Caco-2 (cell line): ENCODE measurements at regions not wholly inside any gene's neighbourhood (a gene's known extent, or its start where the extent isn't known, plus 50 kb on each side); places are given as distances from the start of the nearest gene placed in this dataset.

Source experiments
- BruUV-seq: library from RNA; stranded (reverse); fragments of 400-500 nt; replicated peaks from 2 replicates; lab custom pipeline; 2021; lab: Mats Ljungman, UMichigan
- CTCF ChIA-PET: fragments of 300-600 bp; sonication (Branson Sonifier 250); formaldehyde crosslinking; loops from one replicate; lab custom pipeline; 2022; ENCODE audit warnings: antibody characterized with exemption; lab: Charles Lee
- POLR2A ChIA-PET: fragments of 300-600 bp; sonication (Branson Sonifier 250); formaldehyde crosslinking; loops from one replicate; lab custom pipeline; 2022; ENCODE audit warnings: antibody characterized with exemption; lab: Charles Lee
- DNase-seq, 2 experiments: peaks; one replicate each; pipeline versions ENCODE4 v3.0.0 to v3.0.0-alpha.2; 2020 to 2022
- H3K27me3 ChIP-seq: replicated peaks from 2 replicates; pipeline ENCODE4 v1.6.0; 2011; ENCODE audit warnings: low read length; ENCODE audit not compliant: control insufficient read depth, insufficient read depth
- H3K36me3 ChIP-seq: 2 replicates; pipeline ENCODE4 v1.5.1; 2011; ENCODE audit warnings: low read length; ENCODE audit not compliant: control insufficient read depth, insufficient read depth
- H3K4me1 ChIP-seq: fragments of 250-450 bp; sonication (Bioruptor Pico); 2 replicates; pipeline ENCODE4 v1.5.1; 2020; ENCODE audit warnings: mild to moderate bottlenecking
- H3K4me3 ChIP-seq: 2 replicates; pipeline ENCODE4 v1.5.1; 2011; ENCODE audit warnings: low read depth, mild to moderate bottlenecking, control low read depth, low read length
- H3K9me3 ChIP-seq: fragments of 250-450 bp; sonication (Bioruptor Pico); 2 replicates; pipeline ENCODE4 v1.5.1; 2020; ENCODE audit warnings: mild to moderate bottlenecking, moderate library complexity
- H3K27ac Mint-ChIP-seq: one replicate; pipeline ENCODE4 v1.8.0; 2022; ENCODE audit warnings: mixed read lengths; ENCODE audit not compliant: unreplicated experiment
- H3K27me3 Mint-ChIP-seq: one replicate; pipeline ENCODE4 v1.8.0; 2022; ENCODE audit warnings: mixed read lengths; ENCODE audit not compliant: insufficient read depth, unreplicated experiment
- H3K36me3 Mint-ChIP-seq: one replicate; pipeline ENCODE4 v1.8.0; 2022; ENCODE audit warnings: mild to moderate bottlenecking, mixed read lengths; ENCODE audit not compliant: insufficient read depth, unreplicated experiment
- H3K4me1 Mint-ChIP-seq: one replicate; pipeline ENCODE4 v1.8.0; 2022; ENCODE audit warnings: low read depth, mixed read lengths; ENCODE audit not compliant: unreplicated experiment
- H3K4me3 Mint-ChIP-seq: one replicate; pipeline ENCODE4 v1.8.0; 2022; ENCODE audit warnings: mild to moderate bottlenecking, moderate library complexity, mixed read lengths; ENCODE audit not compliant: unreplicated experiment
- H3K9me3 Mint-ChIP-seq: one replicate; pipeline ENCODE4 v1.8.0; 2022; ENCODE audit warnings: mixed read lengths; ENCODE audit not compliant: unreplicated experiment
- CTCF ChIP-seq, 2 experiments: fragments of 200-600 bp in 1 of 2; IDR thresholded peaks; 1 replicate in 1 of 2; 2 replicates in 1 of 2; pipeline versions ENCODE4 v1.5.1 to v1.8.0; 2011 to 2022; ENCODE audit warnings: antibody characterized with exemption in 1 of 2, control low read depth in 1 of 2, inconsistent platforms in 1 of 2, low read depth in 1 of 2, low read length in 1 of 2, mild to moderate bottlenecking in 1 of 2, moderate library complexity in 1 of 2; ENCODE audit not compliant: insufficient read depth in 1 of 2, severe bottlenecking in 1 of 2, unreplicated experiment in 1 of 2
- intact Hi-C: fragments of 100-400 bp; cut with micrococcal nuclease; formaldehyde crosslinking; loops from one replicate; pipeline ENCODE4 v1.10.0; 2022; ENCODE audit not compliant: unreplicated experiment

DNA sequence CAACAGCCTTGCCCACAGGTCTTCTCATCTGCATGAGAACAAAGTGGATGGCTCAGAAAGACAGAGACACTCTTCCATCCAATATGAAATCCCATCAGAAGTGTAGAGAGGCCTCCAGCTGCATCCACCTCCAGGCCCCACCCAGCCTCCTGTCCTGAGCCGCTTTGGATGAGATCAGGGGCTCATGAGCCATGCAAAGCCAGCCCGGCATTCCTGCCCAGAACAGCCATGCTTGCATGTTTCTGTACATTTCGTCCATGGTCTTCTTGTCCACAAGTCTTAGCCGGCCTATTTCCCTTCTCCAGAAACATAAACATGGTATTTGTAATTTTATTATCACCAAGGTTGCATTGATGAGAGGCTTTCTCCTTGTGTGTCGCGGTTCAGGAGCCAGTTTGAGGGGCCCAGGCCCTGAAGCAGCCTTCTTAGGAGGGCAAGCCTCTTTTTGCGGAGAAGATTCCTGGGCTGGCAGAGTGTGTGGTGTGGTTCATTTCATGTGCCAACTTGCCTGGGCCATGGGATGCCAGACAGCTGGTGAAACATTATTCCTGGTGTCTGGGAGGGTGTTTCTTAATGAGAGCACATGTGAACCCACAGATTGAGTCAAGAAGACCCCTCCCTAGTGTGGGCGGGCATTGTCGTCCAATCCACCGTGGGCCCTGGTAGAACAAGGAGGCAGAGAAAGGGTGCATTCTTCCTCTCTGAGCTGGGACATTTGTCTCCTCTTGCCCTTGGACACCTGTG, 928.9 kb downstream of the TBC1D22A start:
- BruUV-seq: no TSS peak
- no peaks in the 10 kb centered on the region for H3K27me3 ChIP-seq
- Mint-ChIP-seq H3K36me3 (peaks cover 14% of the 10 kb centered on the region), H3K4me3 (no peak overlapping the region), H3K9me3 (no peaks in the 10 kb centered on the region), H3K4me1 (no peaks in the 10 kb centered on the region), H3K27me3 (no peaks in the 10 kb centered on the region), H3K27ac (no peak overlapping the region)
- H3K36me3 ChIP-seq: no peaks in the 10 kb centered on the region; the same call in 1 of the 2 replicates
- H3K4me1 ChIP-seq: no peaks in the 10 kb centered on the region
- H3K9me3 ChIP-seq: no peaks in the 10 kb centered on the region
- no peak overlapping the region for H3K4me3 ChIP-seq
- ChIA-PET CTCF (no interaction called here), POLR2A (no interaction called here)
- TF ChIP-seq CTCF (IDR thresholded peaks at IDR 0.05; ENCODE audit: insufficient read depth in 1 of 2, low read depth in 1 of 2, low read length in 1 of 2, severe bottlenecking in 1 of 2, unreplicated experiment in 1 of 2): no peak
- intact Hi-C loops: no loop called here
- DNase-seq: no peak

- no peaks in the 10 kb centered on the region for H3K27me3 Mint-ChIP-seq
- Histone ChIP-seq H3K4me1 (no peaks in the 10 kb centered on the region), H3K4me3 (no peak overlapping the region), H3K36me3 (peaks cover 1% of the 10 kb centered on the region), H3K9me3 (no peaks in the 10 kb centered on the region), H3K27me3 (no peaks in the 10 kb centered on the region)
- TF ChIP-seq CTCF (IDR thresholded peaks at IDR 0.05; ENCODE audit: insufficient read depth in 1 of 2, low read depth in 1 of 2, low read length in 1 of 2, severe bottlenecking in 1 of 2, unreplicated experiment in 1 of 2): no peak
- no peak overlapping the region for H3K4me3 Mint-ChIP-seq
- POLR2A ChIA-PET: no interaction called here
- peaks cover 19% of the 10 kb centered on the region for H3K36me3 Mint-ChIP-seq
- H3K27ac Mint-ChIP-seq: no peak overlapping the region
- H3K9me3 Mint-ChIP-seq: no peaks in the 10 kb centered on the region
- H3K4me1 Mint-ChIP-seq: no peaks in the 10 kb centered on the region
- BruUV-seq: no TSS peak
- no peak for DNase-seq
- intact Hi-C loops: no loop called here
- CTCF ChIA-PET: interaction anchor here (0.7 kb wide), 1 partner anchor 240 kb away, joined by 3 read pairs; no protein-coding TSS in a partner anchor
Measured at GRCh38 chr22:47690586-47690985, 928.1 kb downstream of the TBC1D22A start.

DNA sequence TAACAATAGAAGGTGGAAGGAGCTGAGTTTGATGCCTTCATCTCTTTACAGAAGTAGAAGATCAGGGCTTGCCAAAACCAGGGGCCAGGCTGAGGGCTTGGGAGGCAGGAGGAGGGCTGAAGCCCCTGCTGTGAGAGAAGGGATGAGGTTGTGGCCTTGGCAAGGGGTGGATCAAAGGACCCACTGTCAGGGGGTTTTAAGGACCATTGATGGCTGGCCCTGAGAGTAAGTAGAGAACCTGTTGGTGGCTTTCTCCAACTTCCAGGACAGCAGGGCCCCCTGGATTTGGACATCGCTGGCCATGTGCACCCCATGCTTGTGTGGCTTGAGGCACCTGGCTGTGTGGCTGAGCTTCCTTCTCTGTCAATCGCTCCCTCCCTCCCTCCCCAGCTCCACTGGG, 927.7 kb downstream of the TBC1D22A start:
- Histone ChIP-seq H3K4me3 (no peak overlapping the region), H3K9me3 (no peaks in the 10 kb centered on the region), H3K36me3 (peaks cover 1% of the 10 kb centered on the region), H3K4me1 (no peaks in the 10 kb centered on the region), H3K27me3 (no peaks in the 10 kb centered on the region)
- Mint-ChIP-seq H3K9me3 (no peaks in the 10 kb centered on the region), H3K4me1 (no peaks in the 10 kb centered on the region), H3K27ac (no peak overlapping the region), H3K36me3 (peaks cover 19% of the 10 kb centered on the region), H3K27me3 (no peaks in the 10 kb centered on the region), H3K4me3 (no peak overlapping the region)
- BruUV-seq: no TSS peak
- ChIA-PET POLR2A (no interaction called here), CTCF (interaction anchor here (0.7 kb wide), 1 partner anchor 239 kb away, joined by 3 read pairs; no protein-coding TSS in a partner anchor)
- DNase-seq: no peak
- intact Hi-C loops: no loop called here
- no peak for TF ChIP-seq CTCF (IDR thresholded peaks at IDR 0.05; ENCODE audit: insufficient read depth in 1 of 2, low read depth in 1 of 2, low read length in 1 of 2, severe bottlenecking in 1 of 2, unreplicated experiment in 1 of 2)
